ENCODE measurements at regions not wholly inside any gene's neighbourhood (a gene's known extent, or its start where the extent isn't known, plus 50 kb on each side); places are given as distances from the start of the nearest gene placed in this dataset.

- no peak overlapping the region for H2AFZ ChIP-seq (ENCODE audit: low read depth, low read length)
- H3K14ac ChIP-seq (ENCODE audit: low read length in 2 of 2), result no peak overlapping the region
- H4K91ac ChIP-seq (ENCODE audit: low read length), result no peak overlapping the region
- H2AK5ac ChIP-seq (ENCODE audit: low read length, severe bottlenecking), result no peak overlapping the region
- H3K4me1 ChIP-seq (ENCODE audit: control insufficient read depth, insufficient read depth, low read depth, low read length), result no peaks in the 10 kb centered on the region
- no peak overlapping the region for H3K27ac ChIP-seq (ENCODE audit: low read length, poor library complexity, severe bottlenecking)
- H4K8ac ChIP-seq (ENCODE audit: low read length), result no peak overlapping the region
- no peaks in the 10 kb centered on the region for H3K79me1 ChIP-seq (replicated peaks; ENCODE audit: low read length, poor library complexity, severe bottlenecking)
- no peak for DNase-seq
- no peak overlapping the region for H3K4me2 ChIP-seq (ENCODE audit: low read length, poor library complexity, severe bottlenecking)
- H3K9ac ChIP-seq (ENCODE audit: low read length), result no peak overlapping the region
- H2BK15ac ChIP-seq (ENCODE audit: low read depth, poor library complexity, severe bottlenecking), result no peak overlapping the region
- no peak overlapping the region for H2BK5ac ChIP-seq (ENCODE audit: low read depth, low read length, poor library complexity, severe bottlenecking)
- H2BK120ac ChIP-seq (ENCODE audit: low read depth, low read length), result no peak overlapping the region
- H3K4ac ChIP-seq (ENCODE audit: low read depth in 1 of 2, low read length in 2 of 2), result no peak overlapping the region
- no peak overlapping the region for H3K23ac ChIP-seq (ENCODE audit: low read length in 2 of 2)
- no peaks in the 10 kb centered on the region for H3K36me3 ChIP-seq (ENCODE audit: control insufficient read depth in 1 of 2, insufficient read depth in 2 of 2, low read depth in 1 of 2, low read length in 2 of 2)
- no peaks in the 10 kb centered on the region for H3K9me3 ChIP-seq (ENCODE audit: control insufficient read depth, low read length)
- no peaks in the 10 kb centered on the region for H3K27me3 ChIP-seq (ENCODE audit: control insufficient read depth in 1 of 2, insufficient read depth in 1 of 2, low read length in 2 of 2)
- H3K18ac ChIP-seq (ENCODE audit: low read depth in 1 of 2, low read length in 2 of 2), result no peak overlapping the region
- WGBS, result 76% methylated on average over 4 of the region's 4 CpGs
- no peak overlapping the region for H2BK12ac ChIP-seq (ENCODE audit: low read length in 2 of 2)
- H3K4me3 ChIP-seq (ENCODE audit: insufficient read depth in 1 of 2, low read depth in 1 of 2, low read length in 2 of 2), result no peak overlapping the region
Observed at GRCh38 chr6:103167345-103168071, 1692.2 kb downstream of the HACE1 start.

GRCh38 chr6:103154779-103155572 is 1704.7 kb downstream of the HACE1 start:
- no peak overlapping the region for H2AK5ac ChIP-seq (ENCODE audit: low read length, severe bottlenecking)
- H3K18ac ChIP-seq (ENCODE audit: low read depth in 1 of 2, low read length in 2 of 2), result no peak overlapping the region
- H4K91ac ChIP-seq (ENCODE audit: low read length), result no peak overlapping the region
- no peak overlapping the region for H3K9ac ChIP-seq (ENCODE audit: low read length)
- WGBS, result 60% methylated on average over 1 of the region's 4 CpGs
- H3K79me1 ChIP-seq (replicated peaks; ENCODE audit: low read length, poor library complexity, severe bottlenecking), result no peaks in the 10 kb centered on the region
- H3K4ac ChIP-seq (ENCODE audit: low read depth in 1 of 2, low read length in 2 of 2), result no peak overlapping the region
- H3K36me3 ChIP-seq (ENCODE audit: control insufficient read depth in 1 of 2, insufficient read depth in 2 of 2, low read depth in 1 of 2, low read length in 2 of 2), result no peaks in the 10 kb centered on the region
- H3K4me2 ChIP-seq (ENCODE audit: low read length, poor library complexity, severe bottlenecking), result no peak overlapping the region
- H3K23ac ChIP-seq (ENCODE audit: low read length in 2 of 2), result no peak overlapping the region
- no peak overlapping the region for H2BK12ac ChIP-seq (ENCODE audit: low read length in 2 of 2)
- H4K8ac ChIP-seq (ENCODE audit: low read length), result no peak overlapping the region
- H3K27me3 ChIP-seq (ENCODE audit: control insufficient read depth in 1 of 2, insufficient read depth in 1 of 2, low read length in 2 of 2), result no peaks in the 10 kb centered on the region
- H2BK5ac ChIP-seq (ENCODE audit: low read depth, low read length, poor library complexity, severe bottlenecking), result no peak overlapping the region
- H3K4me3 ChIP-seq (ENCODE audit: insufficient read depth in 1 of 2, low read depth in 1 of 2, low read length in 2 of 2), result no peak overlapping the region
- H3K14ac ChIP-seq (ENCODE audit: low read length in 2 of 2), result no peak overlapping the region
- H3K27ac ChIP-seq (ENCODE audit: low read length, poor library complexity, severe bottlenecking), result no peak overlapping the region
- DNase-seq, result no peak
- H2AFZ ChIP-seq (ENCODE audit: low read depth, low read length), result no peak overlapping the region
- no peak overlapping the region for H2BK120ac ChIP-seq (ENCODE audit: low read depth, low read length)
- no peaks in the 10 kb centered on the region for H3K4me1 ChIP-seq (ENCODE audit: control insufficient read depth, insufficient read depth, low read depth, low read length)
- H3K9me3 ChIP-seq (ENCODE audit: control insufficient read depth, low read length), result no peaks in the 10 kb centered on the region
- no peak overlapping the region for H2BK15ac ChIP-seq (ENCODE audit: low read depth, poor library complexity, severe bottlenecking)

GRCh38 chr6:103153016-103153415 is 1706.7 kb downstream of the HACE1 start:
- Histone ChIP-seq H3K36me3 (ENCODE audit: control insufficient read depth in 1 of 2, insufficient read depth in 2 of 2, low read depth in 1 of 2, low read length in 2 of 2) (no peaks in the 10 kb centered on the region), H2BK120ac (ENCODE audit: low read depth, low read length) (no peak overlapping the region), H2BK5ac (ENCODE audit: low read depth, low read length, poor library complexity, severe bottlenecking) (no peak overlapping the region), H3K4me3 (ENCODE audit: insufficient read depth in 1 of 2, low read depth in 1 of 2, low read length in 2 of 2) (no peak overlapping the region), H2BK12ac (ENCODE audit: low read length in 2 of 2) (no peak overlapping the region), H3K79me1 (replicated peaks; ENCODE audit: low read length, poor library complexity, severe bottlenecking) (no peaks in the 10 kb centered on the region), H4K8ac (ENCODE audit: low read length) (no peak overlapping the region), H4K91ac (ENCODE audit: low read length) (no peak overlapping the region), H3K18ac (ENCODE audit: low read depth in 1 of 2, low read length in 2 of 2) (no peak overlapping the region), H3K23ac (ENCODE audit: low read length in 2 of 2) (no peak overlapping the region), H3K4me2 (ENCODE audit: low read length, poor library complexity, severe bottlenecking) (no peak overlapping the region), H3K9me3 (ENCODE audit: control insufficient read depth, low read length) (no peaks in the 10 kb centered on the region), H2BK15ac (ENCODE audit: low read depth, poor library complexity, severe bottlenecking) (no peak overlapping the region), H3K27me3 (ENCODE audit: control insufficient read depth in 1 of 2, insufficient read depth in 1 of 2, low read length in 2 of 2) (no peaks in the 10 kb centered on the region), H3K14ac (ENCODE audit: low read length in 2 of 2) (no peak overlapping the region), H3K9ac (ENCODE audit: low read length) (no peak overlapping the region), H3K4me1 (ENCODE audit: control insufficient read depth, insufficient read depth, low read depth, low read length) (no peaks in the 10 kb centered on the region), H2AK5ac (ENCODE audit: low read length, severe bottlenecking) (no peak overlapping the region), H3K27ac (ENCODE audit: low read length, poor library complexity, severe bottlenecking) (no peak overlapping the region), H3K4ac (ENCODE audit: low read depth in 1 of 2, low read length in 2 of 2) (no peak overlapping the region), H2AFZ (ENCODE audit: low read depth, low read length) (no peak overlapping the region)
- WGBS, result no CpG with 5 or more reads among the region's 3 CpGs
- no peak for DNase-seq

- Histone ChIP-seq H3K9ac (ENCODE audit: low read length) (no peak overlapping the region), H3K4me3 (ENCODE audit: insufficient read depth in 1 of 2, low read depth in 1 of 2, low read length in 2 of 2) (no peak overlapping the region), H3K23ac (ENCODE audit: low read length in 2 of 2) (no peak overlapping the region), H3K4ac (ENCODE audit: low read depth in 1 of 2, low read length in 2 of 2) (no peak overlapping the region), H2AK5ac (ENCODE audit: low read length, severe bottlenecking) (no peak overlapping the region), H3K36me3 (ENCODE audit: control insufficient read depth in 1 of 2, insufficient read depth in 2 of 2, low read depth in 1 of 2, low read length in 2 of 2) (no peaks in the 10 kb centered on the region), H3K4me2 (ENCODE audit: low read length, poor library complexity, severe bottlenecking) (no peak overlapping the region), H3K4me1 (ENCODE audit: control insufficient read depth, insufficient read depth, low read depth, low read length) (no peaks in the 10 kb centered on the region), H4K8ac (ENCODE audit: low read length) (no peak overlapping the region), H3K27me3 (ENCODE audit: control insufficient read depth in 1 of 2, insufficient read depth in 1 of 2, low read length in 2 of 2) (no peaks in the 10 kb centered on the region), H2AFZ (ENCODE audit: low read depth, low read length) (no peak overlapping the region), H2BK120ac (ENCODE audit: low read depth, low read length) (no peak overlapping the region), H4K91ac (ENCODE audit: low read length) (no peak overlapping the region), H2BK5ac (ENCODE audit: low read depth, low read length, poor library complexity, severe bottlenecking) (no peak overlapping the region), H3K79me1 (replicated peaks; ENCODE audit: low read length, poor library complexity, severe bottlenecking) (no peaks in the 10 kb centered on the region), H2BK15ac (ENCODE audit: low read depth, poor library complexity, severe bottlenecking) (no peak overlapping the region), H3K18ac (ENCODE audit: low read depth in 1 of 2, low read length in 2 of 2) (no peak overlapping the region), H3K27ac (ENCODE audit: low read length, poor library complexity, severe bottlenecking) (no peak overlapping the region), H2BK12ac (ENCODE audit: low read length in 2 of 2) (no peak overlapping the region), H3K14ac (ENCODE audit: low read length in 2 of 2) (no peak overlapping the region), H3K9me3 (ENCODE audit: control insufficient read depth, low read length) (no peaks in the 10 kb centered on the region)
- no peak for DNase-seq
- WGBS, result 90% methylated on average over 2 of the region's 2 CpGs
Observed at GRCh38 chr6:103142902-103143301, 1716.8 kb downstream of the HACE1 start.

Data from mesenchymal stem cell (in vitro differentiated cells and primary cell).